NCI-H2171 treated with DMSO at 0.1 percent for 48 hours (cell line): ENCODE measurements at regions not wholly inside any gene's neighbourhood (a gene's known extent, or its start where the extent isn't known, plus 50 kb on each side); places are given as distances from the start of the nearest gene placed in this dataset.

Experiments
- DNase-seq: peaks from one replicate; lab custom pipeline; 2025; lab: John Stamatoyannopoulos, UW

DNA sequence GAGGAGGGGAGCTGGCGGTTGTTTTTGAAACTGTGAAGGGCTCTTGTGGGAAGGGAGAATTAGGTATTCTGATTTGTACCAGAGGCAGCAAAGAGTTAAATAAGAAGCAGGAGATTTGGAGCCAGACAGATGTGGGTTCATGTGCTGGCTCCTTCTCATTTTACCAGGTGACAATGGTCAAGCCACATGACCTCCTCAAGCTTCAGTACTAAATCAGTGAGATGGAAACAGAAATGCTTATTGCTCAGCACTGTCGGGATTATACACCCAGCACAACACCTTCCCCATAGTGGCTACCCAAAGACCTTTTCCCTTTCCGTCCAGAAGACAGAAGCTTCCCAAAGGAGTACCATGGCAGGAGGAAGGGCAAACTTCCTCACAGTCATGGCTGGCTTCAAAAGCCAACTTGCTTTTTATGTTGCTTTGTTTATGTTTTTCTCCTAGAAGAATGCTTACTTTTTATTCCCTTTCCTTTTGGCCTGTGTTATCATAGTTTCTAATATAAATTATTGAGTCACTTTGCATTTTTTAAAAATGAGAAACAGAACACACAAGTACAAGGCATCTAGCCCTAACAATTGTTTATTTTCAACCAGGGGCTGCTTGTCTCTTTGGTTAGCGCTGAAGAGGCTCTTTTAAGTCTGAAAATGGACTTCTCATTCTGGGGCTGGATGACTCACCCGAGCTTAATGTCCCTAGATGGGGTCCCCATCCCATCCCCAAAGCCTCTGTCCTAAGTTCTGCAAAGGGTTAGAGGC is 181.5 kb upstream of the ZBED5 start:
- no peak for DNase-seq

DNA sequence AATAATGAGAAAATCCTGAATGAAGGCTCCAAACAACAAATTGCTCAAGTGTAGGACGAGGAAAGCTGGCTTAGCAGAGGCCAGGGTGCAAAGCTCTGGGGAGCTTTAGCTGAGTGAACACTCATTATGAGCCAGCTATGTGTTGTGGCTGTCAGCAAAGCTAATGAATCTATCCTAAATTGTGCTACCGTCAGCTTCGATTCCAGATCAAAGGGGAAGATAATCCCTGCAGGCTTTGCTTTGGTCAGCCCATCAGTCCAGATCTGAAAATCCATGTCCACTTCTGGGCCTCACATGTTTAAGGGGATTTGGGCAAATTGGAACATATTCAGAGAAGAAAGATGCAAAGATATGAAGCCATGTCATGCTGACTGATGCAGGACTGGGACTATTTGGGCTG is 180.9 kb upstream of the ZBED5 start:
- DNase-seq, result no peak

DNA sequence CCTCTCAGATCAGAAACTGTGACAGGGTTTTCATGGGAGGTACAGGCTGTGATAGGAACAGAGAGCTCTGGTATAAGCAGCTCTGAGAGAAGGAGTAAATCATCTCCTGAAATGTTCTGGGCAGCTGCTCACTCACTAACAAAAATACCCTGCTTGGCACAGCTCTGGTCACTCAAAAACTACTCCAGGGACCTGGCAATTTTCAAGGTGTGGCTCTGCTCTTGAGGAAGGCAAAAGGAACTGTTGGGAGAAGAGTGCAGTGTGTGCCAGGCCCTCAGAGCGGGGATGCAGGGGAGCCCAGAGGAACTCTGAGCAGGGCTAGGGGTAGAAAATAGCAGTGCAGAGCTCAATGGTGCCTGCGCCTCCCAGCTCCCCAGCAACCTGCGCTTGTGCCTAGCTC is 180.5 kb upstream of the ZBED5 start:
- no peak for DNase-seq

DNA sequence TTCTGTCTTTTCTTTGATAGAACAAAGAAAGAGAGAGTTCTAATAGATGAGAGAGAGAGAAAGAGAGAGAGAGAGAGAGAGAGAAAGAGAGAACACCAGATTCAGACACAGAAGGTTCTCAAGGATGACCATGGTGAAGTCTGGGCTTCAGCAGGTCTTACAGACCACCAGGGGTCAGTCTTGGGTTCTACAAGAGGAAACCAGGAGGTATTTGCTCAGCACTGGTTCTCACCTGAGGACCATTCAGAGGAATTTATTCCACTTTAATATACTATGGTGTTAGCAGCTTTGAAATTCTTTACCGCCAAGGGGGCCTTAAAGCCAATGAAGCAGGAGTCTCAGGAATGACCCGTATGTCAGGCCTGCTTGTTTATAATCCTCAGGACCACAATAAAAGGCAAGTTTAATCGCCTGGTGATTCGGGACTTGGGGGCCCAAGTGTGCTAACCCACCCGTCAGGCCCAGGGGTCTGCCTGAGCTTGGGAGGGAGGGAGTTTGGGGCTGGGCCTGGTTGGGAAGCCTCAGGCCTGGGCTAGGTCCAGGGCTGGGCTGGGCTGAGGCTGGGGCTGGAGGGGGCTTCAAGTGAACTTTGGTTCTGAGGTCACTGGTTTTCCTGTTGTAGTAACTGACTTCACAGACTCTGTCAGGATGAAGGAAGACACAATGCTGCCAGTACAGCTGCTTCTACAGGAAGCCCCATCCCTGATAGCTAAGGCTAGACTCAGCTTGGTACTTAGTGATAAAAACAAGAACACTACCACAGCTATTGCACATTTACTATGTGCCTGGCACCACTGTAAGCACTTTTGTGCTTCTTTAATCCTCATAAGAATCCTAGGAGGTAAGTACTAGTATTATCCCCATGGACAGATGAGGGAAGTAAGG is 179.2 kb upstream of the ZBED5 start:
- peak; percentile 36 for DNase-seq

DNA sequence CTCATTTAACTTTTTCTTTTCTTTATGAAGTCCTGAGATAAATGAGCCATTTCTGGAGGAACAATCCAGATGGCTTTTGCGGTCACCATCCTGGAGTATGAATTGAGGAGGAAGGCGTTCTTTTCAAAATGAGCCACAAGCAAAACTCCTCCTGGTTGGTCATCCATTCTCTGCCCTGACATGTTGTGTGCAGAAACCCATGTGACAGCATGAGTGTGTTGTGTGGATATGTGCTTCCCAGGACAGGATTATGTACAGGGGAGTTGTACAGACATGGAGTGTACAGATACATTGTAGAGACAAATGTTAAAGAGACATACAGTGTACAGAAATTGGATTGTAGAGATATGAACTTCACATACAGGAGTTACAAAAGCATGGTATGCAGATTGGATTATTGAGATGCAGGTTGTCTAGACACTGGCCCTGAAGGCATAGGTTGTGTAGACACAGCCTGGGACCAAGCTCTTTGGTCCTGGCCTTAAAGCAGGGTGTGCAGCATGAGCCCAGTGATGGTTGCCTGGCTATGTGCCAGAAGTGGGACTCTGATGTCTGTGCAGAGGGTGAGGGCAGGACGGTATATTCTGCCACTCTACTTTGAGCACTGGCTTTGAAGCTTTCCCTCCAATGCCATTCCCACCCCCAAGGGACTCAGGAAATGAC is 178.5 kb upstream of the ZBED5 start:
- no peak for DNase-seq

DNA sequence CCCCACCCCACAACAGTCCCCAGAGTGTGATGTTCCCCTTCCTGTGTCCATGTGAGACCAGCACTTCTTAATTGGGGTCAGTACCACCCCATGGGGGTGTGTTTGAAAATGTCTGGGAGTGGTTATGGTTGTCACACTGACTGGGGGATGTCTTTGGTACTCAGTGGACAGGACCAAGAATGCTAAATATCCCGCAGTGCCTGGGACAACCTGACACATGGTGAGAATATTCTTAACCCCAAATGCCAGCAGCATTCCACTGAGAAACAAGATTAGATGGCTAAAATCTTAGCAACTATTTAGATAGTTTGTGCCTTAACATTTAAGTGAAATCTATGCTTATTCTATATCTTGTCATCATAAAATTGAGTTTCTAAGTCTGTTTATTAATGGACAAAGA is 177.5 kb upstream of the ZBED5 start:
- DNase-seq, result no peak

DNA sequence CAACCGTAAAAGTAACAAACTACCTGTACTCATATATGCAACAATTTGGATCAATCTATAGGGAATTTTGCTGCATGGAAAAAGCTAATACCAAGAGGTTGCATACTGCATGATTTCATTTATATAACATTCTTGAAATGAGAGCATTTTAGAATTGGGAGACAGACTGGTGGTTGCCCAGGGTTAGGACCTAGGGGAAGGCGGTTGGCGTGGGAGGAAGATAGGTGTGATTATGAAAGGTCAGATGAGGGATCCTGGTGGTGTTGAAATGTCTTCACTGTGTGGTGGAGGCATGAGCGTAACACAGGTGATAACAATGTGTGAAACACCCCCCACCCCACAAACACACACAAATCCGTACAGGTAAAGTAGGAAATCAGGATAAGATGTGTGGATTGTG is 176.6 kb upstream of the ZBED5 start:
- DNase-seq, result no peak

DNA sequence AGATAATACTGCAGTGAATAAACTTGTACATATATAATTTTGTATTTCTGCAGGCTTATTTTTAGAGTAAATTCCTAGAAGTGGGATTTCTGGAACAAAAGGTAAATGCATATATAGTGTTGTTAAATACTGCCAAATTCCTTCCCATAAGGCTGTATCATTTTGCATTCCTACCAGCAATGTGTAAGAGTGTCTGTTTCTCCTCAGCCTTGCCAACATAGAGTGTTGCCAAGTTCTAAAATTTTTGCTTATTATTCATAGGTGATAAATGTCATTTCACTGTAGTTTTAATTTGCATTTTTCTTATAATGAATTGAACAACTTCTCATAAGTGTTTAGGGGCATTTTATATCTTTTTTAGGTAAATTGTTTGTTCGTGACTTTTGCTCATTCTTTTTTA is 174.2 kb upstream of the ZBED5 start:
- no peak for DNase-seq

DNA sequence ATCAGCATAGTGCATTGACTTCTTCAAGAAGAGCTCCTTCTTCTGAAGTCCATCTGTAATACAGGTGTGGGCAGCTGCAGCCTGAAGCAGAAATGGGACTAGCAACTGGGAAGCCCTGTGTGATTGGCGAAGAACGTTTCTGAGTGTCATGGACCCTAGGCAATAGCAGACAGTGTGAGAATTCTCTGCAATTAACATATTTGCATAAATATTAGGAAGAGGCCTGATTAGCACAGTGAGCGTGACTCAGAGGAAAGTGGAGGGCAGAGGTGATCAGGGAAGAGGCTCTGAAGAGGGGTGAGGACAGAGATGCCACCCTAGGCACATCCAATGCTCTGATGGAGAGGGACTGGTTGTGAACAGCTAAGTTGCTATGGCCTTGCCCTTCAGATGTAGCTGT is 171.2 kb upstream of the ZBED5 start:
- no peak for DNase-seq

DNA sequence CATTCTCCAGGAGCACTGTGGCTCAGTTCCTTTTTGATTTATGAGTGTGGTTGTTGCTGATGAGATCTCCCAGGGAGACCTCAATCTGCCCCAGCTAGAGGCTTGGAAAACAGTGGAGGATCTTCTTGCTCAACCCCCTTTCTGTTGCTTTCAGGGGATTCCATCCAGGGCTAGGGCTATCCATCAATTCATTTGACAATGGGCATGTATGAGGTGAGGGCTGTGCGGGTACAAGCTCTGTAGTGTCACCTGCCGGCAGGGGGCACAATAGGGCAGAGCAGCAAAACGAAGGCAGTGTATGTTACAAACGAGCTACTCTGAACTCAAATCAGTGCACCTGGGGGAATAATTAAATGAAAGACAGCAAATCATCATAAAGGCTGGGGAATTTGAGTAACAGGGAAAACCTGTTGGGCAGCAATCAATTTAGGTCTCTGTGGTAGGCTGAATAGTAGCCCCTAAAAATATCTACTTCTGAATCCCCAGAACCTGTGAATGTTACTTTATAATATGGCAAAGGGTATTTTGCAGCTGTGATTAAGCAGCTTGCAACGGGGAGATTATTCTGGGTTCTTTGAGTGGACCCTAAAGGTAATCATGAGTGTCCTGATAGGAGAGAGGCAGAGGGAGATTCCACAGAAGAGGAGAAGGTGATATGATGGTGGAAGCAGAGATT is 170.3 kb upstream of the ZBED5 start:
- peak; percentile 56 for DNase-seq

DNA sequence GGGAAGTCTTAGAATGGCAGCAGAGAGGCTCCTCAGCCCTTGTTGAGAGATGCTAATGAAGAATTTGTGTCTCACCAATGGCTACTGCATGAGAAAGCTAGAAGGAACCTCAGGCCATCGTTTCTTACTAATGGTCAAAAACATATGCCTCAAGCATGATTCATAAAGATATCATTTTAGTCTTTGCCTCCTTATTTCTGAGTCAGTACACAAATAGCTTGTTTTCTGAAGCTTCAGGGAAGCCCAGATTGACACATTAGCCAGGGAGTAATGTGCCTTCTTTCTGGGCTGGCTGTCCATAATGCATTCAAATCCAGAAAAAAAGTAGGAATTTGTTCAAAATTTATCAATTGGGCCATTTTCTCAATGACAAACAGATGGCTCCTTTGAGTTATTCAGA is 169.4 kb upstream of the ZBED5 start:
- no peak for DNase-seq

DNA sequence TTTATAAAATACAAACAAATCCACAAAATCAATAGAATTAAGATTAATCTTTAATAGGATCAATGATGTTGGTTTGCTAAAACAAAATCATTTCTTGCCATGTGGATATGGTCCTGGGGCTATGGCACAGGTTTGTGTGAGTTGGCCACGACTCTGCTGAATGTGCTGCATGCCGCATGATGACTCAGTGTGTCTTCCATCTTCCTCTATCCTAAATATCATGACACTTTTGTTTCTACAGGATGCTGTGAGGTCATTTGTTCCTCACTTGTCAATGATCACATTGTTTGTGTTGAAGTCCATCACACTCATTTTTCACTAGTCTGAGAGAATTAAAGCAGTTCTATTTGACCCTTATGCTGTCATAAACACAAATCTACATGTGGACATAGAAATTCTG is 167.2 kb upstream of the ZBED5 start:
- DNase-seq, result no peak

DNA sequence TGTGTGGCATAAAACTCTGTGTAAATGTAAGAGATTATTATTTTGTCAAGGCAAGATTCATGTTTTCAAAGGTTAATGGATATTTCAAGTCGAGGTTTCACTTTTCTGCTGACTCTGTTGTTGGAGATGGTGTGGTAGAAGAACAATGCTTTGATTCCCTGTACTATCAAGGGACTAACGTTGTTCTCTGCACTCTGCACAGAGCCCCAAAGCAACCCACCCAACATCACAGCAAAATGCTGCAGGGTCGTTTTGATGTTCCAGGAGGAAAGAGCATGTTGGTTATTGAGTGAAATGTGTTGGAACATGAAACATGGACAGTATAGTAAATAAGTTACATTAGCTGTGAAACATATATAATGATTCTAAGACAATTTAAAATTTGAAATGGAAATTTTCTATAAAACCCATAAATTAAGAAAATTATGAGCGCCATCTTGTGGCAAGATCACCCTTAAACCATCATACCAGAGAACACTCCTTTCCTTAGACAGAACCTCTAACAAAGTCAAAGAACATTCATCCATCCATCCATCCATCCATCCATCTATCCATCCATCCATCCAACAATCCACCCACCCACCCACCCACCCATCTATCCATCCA is 164.4 kb upstream of the ZBED5 start:
- DNase-seq, result peak; percentile 2

DNA sequence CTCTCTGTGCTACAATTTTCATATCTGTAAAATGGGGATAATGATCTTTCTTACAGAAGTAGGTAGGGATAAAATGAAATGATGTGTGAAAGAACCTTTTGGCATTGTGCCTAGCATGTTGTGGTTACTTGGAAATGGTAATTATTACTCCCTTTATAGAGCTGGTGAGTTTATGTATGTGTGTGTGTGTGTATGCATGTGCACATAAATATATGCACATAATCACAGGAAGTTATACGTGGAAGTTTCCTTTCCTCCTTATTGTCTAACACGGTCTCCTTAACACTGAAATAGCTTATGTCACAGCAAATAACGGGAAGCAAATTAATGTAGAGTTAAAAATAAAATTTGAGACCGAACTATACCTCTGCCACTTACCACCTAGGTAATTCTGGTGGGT is 163.7 kb upstream of the ZBED5 start:
- no peak for DNase-seq

DNA sequence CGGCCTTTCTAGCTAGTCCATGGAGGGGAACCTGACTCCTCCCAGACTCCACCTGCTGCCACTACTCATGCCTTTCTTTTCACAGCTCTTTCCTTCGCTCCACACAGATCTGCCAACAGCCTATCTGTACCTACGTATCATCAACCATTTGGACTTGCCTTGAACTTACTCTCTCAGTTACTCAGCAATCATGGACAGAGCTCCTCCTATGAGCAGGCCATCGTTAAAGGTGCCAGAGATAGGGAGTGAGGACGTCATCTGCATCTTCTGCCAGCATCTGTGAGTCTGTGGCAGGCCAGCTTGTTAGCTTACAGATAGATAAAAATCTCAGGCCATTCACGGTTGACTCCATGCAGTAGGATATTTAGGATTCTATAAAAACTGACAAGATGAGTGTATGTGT is 162.9 kb upstream of the ZBED5 start:
- DNase-seq, result no peak

DNA sequence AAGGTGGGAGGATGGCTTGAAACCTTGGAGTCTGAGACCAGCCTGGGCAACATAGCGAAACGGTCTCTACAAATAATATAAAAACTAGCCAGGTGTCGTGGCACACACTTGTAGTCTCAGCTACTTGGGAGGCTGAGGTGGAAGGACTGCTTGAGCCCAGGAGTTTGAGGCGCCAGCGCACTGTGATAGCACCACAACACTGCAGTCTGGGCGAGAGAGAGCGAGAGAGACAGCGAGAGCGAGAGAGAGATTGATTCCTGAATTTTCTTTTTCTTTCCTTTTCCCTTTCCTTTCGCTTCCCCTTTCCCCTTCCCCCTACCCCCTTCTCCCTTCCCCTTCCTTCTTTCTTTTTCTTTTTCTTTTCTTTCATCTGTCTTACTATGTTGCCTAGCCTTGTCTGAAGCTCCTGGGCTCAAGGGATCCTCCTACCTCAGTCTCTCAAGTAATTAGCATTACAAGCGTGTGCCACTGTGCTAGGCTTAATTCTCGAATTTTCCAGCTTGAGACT is 162.4 kb upstream of the ZBED5 start:
- DNase-seq, result no peak

DNA sequence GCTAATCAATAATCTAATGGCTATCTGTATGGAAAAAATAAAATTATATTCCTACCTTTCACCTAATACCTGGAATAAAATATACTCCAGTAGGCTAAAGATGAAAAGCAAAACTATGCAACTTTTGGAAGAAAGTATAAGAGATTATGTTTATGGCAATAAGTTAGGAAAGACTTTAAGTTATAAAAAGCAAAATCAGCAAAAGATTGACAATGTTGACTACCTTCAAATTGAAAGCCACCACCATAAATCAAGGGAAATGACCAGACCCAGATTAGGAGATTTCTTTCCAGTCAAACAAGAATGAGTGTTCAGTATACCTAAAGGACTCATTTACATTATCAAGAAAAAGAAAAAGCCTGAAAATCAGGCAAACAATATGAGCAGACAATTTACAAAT is 159.1 kb upstream of the ZBED5 start:
- DNase-seq, result no peak

DNA sequence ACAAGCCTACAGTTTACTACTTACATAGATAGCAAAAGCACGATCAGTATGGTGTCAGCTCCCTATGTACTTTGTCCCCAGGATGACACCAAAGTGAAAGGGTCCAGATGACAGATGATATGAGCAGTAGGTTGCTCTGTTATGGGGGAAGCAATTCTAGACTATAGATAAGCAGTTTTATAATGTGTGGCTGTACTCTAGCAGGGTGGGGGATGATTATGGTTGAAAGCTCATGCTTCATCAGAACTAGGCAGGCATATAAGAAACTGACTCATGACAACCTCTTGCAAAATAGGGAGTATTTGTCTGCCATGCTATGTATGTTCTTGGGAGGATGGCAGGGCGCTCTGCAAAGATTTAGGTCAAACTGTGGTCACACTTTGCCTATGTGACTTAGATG is 158.2 kb upstream of the ZBED5 start:
- DNase-seq, result no peak

DNA sequence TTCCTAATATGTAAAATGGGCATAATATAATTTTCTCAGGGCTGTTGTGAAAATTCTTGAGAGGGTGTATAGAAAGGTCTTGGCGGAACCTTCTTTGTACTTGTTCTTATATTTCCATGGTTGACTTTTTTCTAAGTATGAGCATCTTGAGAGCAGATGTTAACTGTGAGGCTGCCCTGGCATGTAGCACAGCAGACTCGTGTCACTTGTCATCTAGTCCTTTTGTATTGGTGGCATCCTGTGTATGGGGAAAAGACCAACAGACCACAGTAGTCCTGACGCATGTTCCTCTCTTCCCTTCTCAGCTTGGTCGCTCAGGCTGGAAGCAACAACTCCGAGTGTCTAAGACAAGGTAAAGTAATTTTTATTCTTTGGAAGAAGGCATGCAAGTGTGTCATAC is 153.8 kb upstream of the ZBED5 start:
- DNase-seq, result no peak

DNA sequence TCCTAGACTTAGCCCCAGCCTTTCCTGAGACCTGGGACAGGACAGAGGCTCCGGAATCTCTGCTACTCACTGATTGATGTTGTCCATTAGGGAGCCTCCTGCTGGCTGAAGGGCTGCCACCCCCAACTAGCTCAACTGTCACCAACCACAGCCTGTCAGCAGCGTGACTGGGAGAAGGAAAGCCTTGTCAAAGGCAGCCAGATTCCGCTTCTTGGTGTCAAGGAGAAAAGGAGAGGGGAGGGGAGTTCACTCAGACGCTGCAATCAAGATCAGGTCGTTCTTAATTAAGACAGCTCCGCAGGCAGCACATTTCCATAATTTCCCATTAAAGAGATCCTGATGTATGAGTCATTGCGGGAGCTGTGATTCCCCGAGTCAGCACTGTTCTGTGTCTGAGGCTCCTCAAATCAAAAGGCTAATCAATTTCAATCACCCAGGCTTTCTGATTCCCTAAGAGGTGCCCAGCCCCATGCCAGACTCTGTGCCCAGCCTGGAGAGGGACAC is 152.8 kb upstream of the ZBED5 start:
- DNase-seq, result no peak

DNA sequence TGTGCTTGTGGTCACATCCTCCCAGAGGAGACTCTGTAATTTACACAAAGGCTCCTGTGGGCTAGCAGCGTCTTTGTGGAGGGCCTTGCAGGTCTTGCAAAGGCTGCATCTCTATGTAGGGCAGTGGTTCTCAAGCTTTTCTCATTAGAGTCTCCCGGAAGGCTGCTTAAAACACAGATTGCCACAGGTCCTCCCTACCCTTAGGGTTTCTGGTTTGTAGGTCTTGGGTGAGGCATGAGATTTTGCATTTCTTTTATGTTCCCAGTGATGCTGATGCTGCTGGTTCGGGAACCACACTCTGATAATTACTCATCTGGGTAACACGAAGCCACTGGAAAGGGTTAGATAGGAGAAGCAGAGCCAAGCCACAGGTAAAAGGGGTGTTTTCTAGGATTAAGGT is 151.3 kb upstream of the ZBED5 start:
- DNase-seq, result no peak

DNA sequence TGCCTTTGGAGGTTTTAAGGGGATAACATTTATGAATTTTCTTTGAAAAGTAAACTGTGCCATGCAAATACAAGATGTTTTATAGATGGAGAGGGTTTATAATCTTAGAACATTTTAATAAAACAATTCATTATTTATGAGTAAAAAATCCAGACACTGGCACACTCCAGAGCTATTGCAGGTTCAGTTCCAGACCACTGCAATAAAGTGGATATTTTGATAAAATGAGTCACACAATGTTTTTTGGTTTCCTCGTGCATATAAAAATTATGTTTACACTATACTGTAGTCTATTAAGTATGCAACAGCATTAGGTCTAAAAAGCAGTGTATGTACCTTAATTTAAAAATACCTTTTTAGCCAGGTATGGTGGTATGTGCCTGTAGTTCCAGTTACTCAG is 146.2 kb upstream of the ZBED5 start:
- DNase-seq, result no peak
